ENCODE measurements at regions not wholly inside any gene's neighbourhood (a gene's known extent, or its start where the extent isn't known, plus 50 kb on each side); places are given as distances from the start of the nearest gene placed in this dataset.
A peak's percentile ranks its signal among the peaks of the same experiment; 100 is the strongest.
"Not testable (repeated sequence)": the region's sequence is repeated elsewhere in the genome, so short reads cannot be mapped to it uniquely, and the experiment has no call there.

- Mint-ChIP-seq H3K36me3 (ENCODE audit: low read depth) (no peaks in the 10 kb centered on the region), H3K4me1 (ENCODE audit: low read depth) (peaks cover 2% of the 10 kb centered on the region), H3K27me3 (ENCODE audit: low read depth) (peaks cover 61% of the 10 kb centered on the region), H3K4me3 (ENCODE audit: low read depth) (no peak overlapping the region), H3K9me3 (no peaks in the 10 kb centered on the region), H3K27ac (no peak overlapping the region)
- intact Hi-C loops (cut with micrococcal nuclease), result no loop called here
- DNase-seq (ENCODE audit: low spot score), result no peak
These were observed 117.5 kb upstream of the CDK13 start for GRCh38 chr7:39832519-39833085.

- H3K36me3 Mint-ChIP-seq (ENCODE audit: low read depth); H3K9me3 Mint-ChIP-seq; intact Hi-C loops (cut with micrococcal nuclease); H3K4me1 Mint-ChIP-seq (ENCODE audit: low read depth); H3K27ac Mint-ChIP-seq: not testable (repeated sequence)
- Mint-ChIP-seq H3K27me3 (ENCODE audit: low read depth) (peaks cover 61% of the 10 kb centered on the region), H3K4me3 (ENCODE audit: low read depth) (peak overlapping the region; percentile 27)
- DNase-seq (ENCODE audit: low spot score), result peak; percentile 18
These were observed 116.8 kb upstream of the CDK13 start for GRCh38 chr7:39833180-39833799.

GRCh38 chr7:39833865-39834634 lies 116.0 kb upstream of the CDK13 start:
- H3K4me1 Mint-ChIP-seq (ENCODE audit: low read depth); intact Hi-C loops (cut with micrococcal nuclease); H3K9me3 Mint-ChIP-seq; H3K36me3 Mint-ChIP-seq (ENCODE audit: low read depth); H3K4me3 Mint-ChIP-seq (ENCODE audit: low read depth); DNase-seq (ENCODE audit: low spot score); H3K27ac Mint-ChIP-seq: not testable (repeated sequence)
- peaks cover 57% of the 10 kb centered on the region for H3K27me3 Mint-ChIP-seq (ENCODE audit: low read depth)

- DNase-seq (ENCODE audit: low spot score), result no peak
- intact Hi-C loops (cut with micrococcal nuclease), result no loop called here
- Mint-ChIP-seq H3K36me3 (ENCODE audit: low read depth) (no peaks in the 10 kb centered on the region), H3K27ac (no peak overlapping the region), H3K9me3 (no peaks in the 10 kb centered on the region), H3K27me3 (ENCODE audit: low read depth) (peaks cover 53% of the 10 kb centered on the region), H3K4me3 (ENCODE audit: low read depth) (no peak overlapping the region), H3K4me1 (ENCODE audit: low read depth) (peaks cover 2% of the 10 kb centered on the region)
These were observed 111.7 kb upstream of the CDK13 start for GRCh38 chr7:39838326-39838725.

- Mint-ChIP-seq H3K27me3 (ENCODE audit: low read depth) (peaks cover 32% of the 10 kb centered on the region), H3K36me3 (ENCODE audit: low read depth) (no peaks in the 10 kb centered on the region)
- intact Hi-C loops (cut with micrococcal nuclease), result no loop called here
These were observed 105.0 kb upstream of the CDK13 start for GRCh38 chr7:39845006-39845405.

GRCh38 chr7:39847227-39847626 lies 102.8 kb upstream of the CDK13 start:
- H3K27me3 Mint-ChIP-seq (ENCODE audit: low read depth), result peaks cover 33% of the 10 kb centered on the region
- H3K4me1 Mint-ChIP-seq (ENCODE audit: low read depth), result no peaks in the 10 kb centered on the region
- intact Hi-C loops (cut with micrococcal nuclease), result no loop called here
- no peak for DNase-seq (ENCODE audit: low spot score)
- H3K36me3 Mint-ChIP-seq (ENCODE audit: low read depth), result no peaks in the 10 kb centered on the region
- H3K9me3 Mint-ChIP-seq, result no peaks in the 10 kb centered on the region
- no peak overlapping the region for H3K27ac Mint-ChIP-seq
- H3K4me3 Mint-ChIP-seq (ENCODE audit: low read depth), result no peak overlapping the region

More at GRCh38 chr7:39845006-39845405, 105.0 kb upstream of the CDK13 start:
- no peak for DNase-seq (ENCODE audit: low spot score)
- H3K4me1 Mint-ChIP-seq (ENCODE audit: low read depth), result no peaks in the 10 kb centered on the region
- H3K27ac Mint-ChIP-seq, result no peak overlapping the region
- H3K4me3 Mint-ChIP-seq (ENCODE audit: low read depth), result no peak overlapping the region
- no peaks in the 10 kb centered on the region for H3K9me3 Mint-ChIP-seq

- Mint-ChIP-seq H3K36me3 (ENCODE audit: low read depth) (no peaks in the 10 kb centered on the region), H3K4me3 (ENCODE audit: low read depth) (no peak overlapping the region), H3K27me3 (ENCODE audit: low read depth) (peaks cover 33% of the 10 kb centered on the region), H3K4me1 (ENCODE audit: low read depth) (peaks cover 7% of the 10 kb centered on the region), H3K9me3 (no peaks in the 10 kb centered on the region), H3K27ac (no peak overlapping the region)
- no peak for DNase-seq (ENCODE audit: low spot score)
- intact Hi-C loops (cut with micrococcal nuclease), result no loop called here
These were observed 98.5 kb upstream of the CDK13 start for GRCh38 chr7:39851466-39852045.

- Mint-ChIP-seq H3K27me3 (ENCODE audit: low read depth) (peaks cover 39% of the 10 kb centered on the region), H3K4me3 (ENCODE audit: low read depth) (peak overlapping the region; percentile 70)
- H3K9me3 Mint-ChIP-seq; H3K36me3 Mint-ChIP-seq (ENCODE audit: low read depth); H3K27ac Mint-ChIP-seq; intact Hi-C loops (cut with micrococcal nuclease); DNase-seq (ENCODE audit: low spot score); H3K4me1 Mint-ChIP-seq (ENCODE audit: low read depth): not testable (repeated sequence)
These were observed 95.3 kb upstream of the CDK13 start for GRCh38 chr7:39854616-39855324.

- no peaks in the 10 kb centered on the region for H3K36me3 Mint-ChIP-seq (ENCODE audit: low read depth)
- intact Hi-C loops (cut with micrococcal nuclease), result no loop called here
These were observed 94.8 kb upstream of the CDK13 start for GRCh38 chr7:39855325-39855674.

GRCh38 chr7:39863675-39864322 lies 86.3 kb upstream of the CDK13 start:
- H3K27ac Mint-ChIP-seq; intact Hi-C loops (cut with micrococcal nuclease); H3K4me1 Mint-ChIP-seq (ENCODE audit: low read depth); DNase-seq (ENCODE audit: low spot score); H3K9me3 Mint-ChIP-seq; H3K4me3 Mint-ChIP-seq (ENCODE audit: low read depth); H3K36me3 Mint-ChIP-seq (ENCODE audit: low read depth): not testable (repeated sequence)
- H3K27me3 Mint-ChIP-seq (ENCODE audit: low read depth), result peaks cover 13% of the 10 kb centered on the region

More at GRCh38 chr7:39855325-39855674, 94.8 kb upstream of the CDK13 start:
- no peaks in the 10 kb centered on the region for H3K9me3 Mint-ChIP-seq
- peaks cover 39% of the 10 kb centered on the region for H3K27me3 Mint-ChIP-seq (ENCODE audit: low read depth)
- H3K27ac Mint-ChIP-seq, result no peak overlapping the region
- peak overlapping the region; percentile 70 for H3K4me3 Mint-ChIP-seq (ENCODE audit: low read depth)
- H3K4me1 Mint-ChIP-seq (ENCODE audit: low read depth), result peaks cover 7% of the 10 kb centered on the region
- DNase-seq (ENCODE audit: low spot score), result no peak

- DNase-seq (ENCODE audit: low spot score); H3K4me3 Mint-ChIP-seq (ENCODE audit: low read depth); H3K36me3 Mint-ChIP-seq (ENCODE audit: low read depth); H3K4me1 Mint-ChIP-seq (ENCODE audit: low read depth); intact Hi-C loops (cut with micrococcal nuclease); H3K27ac Mint-ChIP-seq; H3K9me3 Mint-ChIP-seq: not testable (repeated sequence)
- peaks cover 18% of the 10 kb centered on the region for H3K27me3 Mint-ChIP-seq (ENCODE audit: low read depth)
These were observed 80.1 kb upstream of the CDK13 start for GRCh38 chr7:39869888-39870522.

- H3K27ac Mint-ChIP-seq; DNase-seq (ENCODE audit: low spot score); intact Hi-C loops (cut with micrococcal nuclease); H3K36me3 Mint-ChIP-seq (ENCODE audit: low read depth); H3K4me1 Mint-ChIP-seq (ENCODE audit: low read depth); H3K9me3 Mint-ChIP-seq; H3K4me3 Mint-ChIP-seq (ENCODE audit: low read depth): not testable (repeated sequence)
- H3K27me3 Mint-ChIP-seq (ENCODE audit: low read depth), result peaks cover 23% of the 10 kb centered on the region
These were observed 78.4 kb upstream of the CDK13 start for GRCh38 chr7:39871610-39872009.

Data from activated T-helper 2 cell treated with anti-CD3 and anti-CD28 coated beads, Interferon-gamma antibody, Interleukin-2, Interleukin-4, amounts not matched to agents 10 μg/mL and 5 μg/mL and 100 μg/mL, durations not matched to agents 14 hours and 24 hours and 36 hours (primary cell).